ENCODE measurements at regions not wholly inside any gene's neighbourhood (a gene's known extent, or its start where the extent isn't known, plus 50 kb on each side); places are given as distances from the start of the nearest gene placed in this dataset.
A peak's percentile ranks its signal among the peaks of the same experiment; 100 is the strongest.

- Histone ChIP-seq H2BK5ac (ENCODE audit: low read depth, low read length) (no peak overlapping the region), H3K4me2 (ENCODE audit: insufficient read depth in 1 of 2, low read depth in 2 of 2, low read length in 2 of 2) (no peak overlapping the region), H3K9ac (replicated peaks in 1 of 4; ENCODE audit: extremely low read depth in 1 of 4, low read depth in 3 of 4, low read length in 3 of 4) (no peak overlapping the region), H3K27ac (ENCODE audit: low read depth, low read length) (no peak overlapping the region), H2AFZ (ENCODE audit: low read length) (peak overlapping the region; percentile 73; the same call in 1 of the 2 replicates), H4K20me1 (replicated peaks in 1 of 2; ENCODE audit: control insufficient read depth in 1 of 2, insufficient read depth in 2 of 2, low read length in 2 of 2) (no peaks in the 10 kb centered on the region), H3K79me1 (ENCODE audit: low read depth, low read length) (no peaks in the 10 kb centered on the region), H3K23ac (ENCODE audit: insufficient read length) (no peak overlapping the region), H4K5ac (ENCODE audit: insufficient read length, low read depth, low read length) (no peak overlapping the region), H3K79me2 (ENCODE audit: control insufficient read depth in 1 of 2, insufficient read depth in 2 of 2, low read length in 2 of 2) (no peaks in the 10 kb centered on the region), H2BK20ac (ENCODE audit: low read length) (no peak overlapping the region), H4K91ac (replicated peaks; ENCODE audit: insufficient read length, low read length) (no peak overlapping the region), H2BK12ac (ENCODE audit: low read depth, low read length) (no peak overlapping the region), H3K27me3 (replicated peaks in 1 of 4; ENCODE audit: control insufficient read depth in 3 of 4, extremely low read depth in 1 of 4, insufficient read depth in 3 of 4, low read length in 3 of 4) (no peaks in the 10 kb centered on the region), H3K14ac (ENCODE audit: insufficient read length) (no peak overlapping the region), H3K18ac (ENCODE audit: extremely low read depth, low read length) (no peak overlapping the region), H4K8ac (ENCODE audit: extremely low read depth, insufficient read depth, low read length) (no peak overlapping the region), H3K9me3 (ENCODE audit: insufficient read depth in 2 of 2, low read depth in 1 of 2, low read length in 1 of 2) (no peaks in the 10 kb centered on the region), H3K23me2 (ENCODE audit: low read depth, low read length) (no peaks in the 10 kb centered on the region), H2BK120ac (replicated peaks; ENCODE audit: low read depth, low read length) (no peak overlapping the region), H3K4me1 (replicated peaks in 1 of 4; ENCODE audit: control insufficient read depth in 3 of 4, insufficient read depth in 4 of 4, low read length in 3 of 4) (no peaks in the 10 kb centered on the region), H2AK5ac (ENCODE audit: low read depth, low read length) (no peak overlapping the region), H3K4me3 (ENCODE audit: extremely low read depth in 1 of 4, insufficient read depth in 2 of 4, low read depth in 3 of 4, low read length in 4 of 4) (no peak overlapping the region), H3K36me3 (ENCODE audit: control insufficient read depth in 2 of 4, insufficient read depth in 4 of 4, low read length in 3 of 4) (no peaks in the 10 kb centered on the region), H3K4ac (replicated peaks; ENCODE audit: insufficient read length, low read depth, low read length) (no peak overlapping the region), H2BK15ac (ENCODE audit: low read length) (no peak overlapping the region), H3K56ac (replicated peaks; ENCODE audit: insufficient read length, low read depth, low read length) (no peak overlapping the region)
- CTCF ChIA-PET (ENCODE audit: partially characterized antibody): interaction anchor here (1.0 kb wide), 1 partner anchor 19 kb away, joined by 3 read pairs; no protein-coding TSS in a partner anchor
- POLR2A ChIA-PET (ENCODE audit: partially characterized antibody): interaction anchor here (1.3 kb wide), 1 partner anchor 10 kb away, joined by 4 read pairs; no protein-coding TSS in a partner anchor
- no peak for TF ChIP-seq HDAC6 (IDR thresholded peaks at IDR 0.05; ENCODE audit: low read depth, low read length)
- TF ChIP-seq RXRA (IDR thresholded peaks at IDR 0.05; ENCODE audit: insufficient read depth, low read depth, low read length): no peak
- TF ChIP-seq KDM4A (IDR thresholded peaks at IDR 0.05; ENCODE audit: low read depth, low read length, severe bottlenecking): no peak
- TF ChIP-seq RAD21 (IDR thresholded peaks at IDR 0.05 in 1 of 2, conservative IDR thresholded peaks at IDR 0.05 in 1 of 2; ENCODE audit: low read depth in 2 of 2, low read length in 2 of 2): no peak
- TF ChIP-seq JUND (IDR thresholded peaks at IDR 0.05; ENCODE audit: low read length): no peak
- no peak for TF ChIP-seq GTF2F1 (IDR thresholded peaks at IDR 0.05; ENCODE audit: borderline replicate concordance, low read depth, low read length)
- TF ChIP-seq RNF2 (IDR thresholded peaks at IDR 0.05; ENCODE audit: borderline replicate concordance, low read depth, low read length, missing control alignments, poor library complexity, severe bottlenecking): no peak
- no peak for TF ChIP-seq SP2 (IDR thresholded peaks at IDR 0.05; ENCODE audit: low read length)
- TF ChIP-seq TAF1 (IDR thresholded peaks at IDR 0.05; ENCODE audit: low read depth, low read length): no peak
- no peak for TF ChIP-seq CBX8 (IDR thresholded peaks at IDR 0.05; ENCODE audit: borderline replicate concordance, low read depth, low read length)
- 91% methylated on average over 2 of the region's 2 CpGs; no CpG with 5 or more reads in 1 of the 2 experiments for WGBS, 2 experiments (ENCODE audit: extremely low coverage in 1 of 2, insufficient coverage in 1 of 2, insufficient read length in 1 of 2, insufficient replicate concordance in 2 of 2, low coverage in 1 of 2, low lambda C conversion rate in 2 of 2, missing lambda C conversion rate in 1 of 2)
- no peak for FAIRE-seq
- no peak for DNase-seq (ENCODE audit: low read depth in 1 of 2, low spot score in 2 of 2)
These were observed 687.6 kb upstream of the MEF2C start for GRCh38 chr5:89570557-89570956.
